ENCODE measurements at regions not wholly inside any gene's neighbourhood (a gene's known extent, or its start where the extent isn't known, plus 50 kb on each side); places are given as distances from the start of the nearest gene placed in this dataset.

DNA sequence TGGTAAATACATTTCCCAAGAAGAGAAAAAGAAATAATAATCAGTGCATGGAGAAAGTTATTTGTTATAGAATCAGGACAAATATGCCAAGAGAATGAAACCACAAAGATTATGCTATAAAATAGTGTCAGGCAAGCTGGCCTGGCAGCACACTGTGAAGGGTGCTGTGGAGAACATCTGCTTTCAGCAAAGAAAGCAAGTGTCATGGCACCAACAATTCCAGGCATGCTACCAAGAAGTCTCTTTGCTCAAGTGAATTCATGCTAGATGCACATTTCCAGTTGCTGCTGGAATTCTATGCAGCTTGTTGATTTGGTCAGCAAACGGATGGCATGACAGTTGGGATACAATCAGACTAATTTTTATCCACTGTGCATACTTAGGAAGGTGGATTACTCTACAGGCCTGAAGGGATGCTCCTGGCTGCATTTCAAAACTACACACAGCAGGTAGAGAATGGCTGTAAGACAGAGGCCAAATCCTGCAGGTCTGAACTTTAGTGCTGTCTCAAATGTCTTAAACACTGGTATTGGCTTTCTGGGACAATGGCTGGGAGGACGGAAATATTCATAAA, 154.6 kb upstream of the FAT1 start (continued):
- no peak for TF ChIP-seq ZBTB40 (IDR thresholded peaks at IDR 0.05)
- TF ChIP-seq ZBTB40 (CRISPR knock-in tag; IDR thresholded peaks at IDR 0.05): no peak
- no peak for TF ChIP-seq DNMT1 (CRISPR knock-in tag; IDR thresholded peaks at IDR 0.05)
- no peak for TF ChIP-seq ZNF564 (CRISPR knock-in tag; IDR thresholded peaks at IDR 0.05)
- no peak for TF ChIP-seq KDM6A (CRISPR knock-in tag; IDR thresholded peaks at IDR 0.05; ENCODE audit: low read depth)
- no peak for TF ChIP-seq ZNF484 (CRISPR knock-in tag; IDR thresholded peaks at IDR 0.05; ENCODE audit: borderline replicate concordance, low read depth)
- no peak for TF ChIP-seq RBM22 (optimal IDR thresholded peaks at IDR 0.05; ENCODE audit: low read length)
- TF ChIP-seq SOX6 (IDR thresholded peaks at IDR 0.05): no peak
- TF ChIP-seq SOX6 (CRISPR knock-in tag; IDR thresholded peaks at IDR 0.05): no peak
- no peak for TF ChIP-seq ZNF441 (CRISPR knock-in tag; IDR thresholded peaks at IDR 0.05; ENCODE audit: borderline replicate concordance)
- no peak for TF ChIP-seq RELA (CRISPR knock-in tag; IDR thresholded peaks at IDR 0.05)
- no peak for TF ChIP-seq GTF2F1 (IDR thresholded peaks at IDR 0.05; ENCODE audit: low read length)
- no peak for TF ChIP-seq SP5 (CRISPR knock-in tag; IDR thresholded peaks at IDR 0.05; ENCODE audit: borderline replicate concordance, low read depth)
- TF ChIP-seq ZNF788 (CRISPR knock-in tag; IDR thresholded peaks at IDR 0.05; ENCODE audit: borderline replicate concordance): no peak
